ENCODE measurements at regions not wholly inside any gene's neighbourhood (a gene's known extent, or its start where the extent isn't known, plus 50 kb on each side); places are given as distances from the start of the nearest gene placed in this dataset.

DNA sequence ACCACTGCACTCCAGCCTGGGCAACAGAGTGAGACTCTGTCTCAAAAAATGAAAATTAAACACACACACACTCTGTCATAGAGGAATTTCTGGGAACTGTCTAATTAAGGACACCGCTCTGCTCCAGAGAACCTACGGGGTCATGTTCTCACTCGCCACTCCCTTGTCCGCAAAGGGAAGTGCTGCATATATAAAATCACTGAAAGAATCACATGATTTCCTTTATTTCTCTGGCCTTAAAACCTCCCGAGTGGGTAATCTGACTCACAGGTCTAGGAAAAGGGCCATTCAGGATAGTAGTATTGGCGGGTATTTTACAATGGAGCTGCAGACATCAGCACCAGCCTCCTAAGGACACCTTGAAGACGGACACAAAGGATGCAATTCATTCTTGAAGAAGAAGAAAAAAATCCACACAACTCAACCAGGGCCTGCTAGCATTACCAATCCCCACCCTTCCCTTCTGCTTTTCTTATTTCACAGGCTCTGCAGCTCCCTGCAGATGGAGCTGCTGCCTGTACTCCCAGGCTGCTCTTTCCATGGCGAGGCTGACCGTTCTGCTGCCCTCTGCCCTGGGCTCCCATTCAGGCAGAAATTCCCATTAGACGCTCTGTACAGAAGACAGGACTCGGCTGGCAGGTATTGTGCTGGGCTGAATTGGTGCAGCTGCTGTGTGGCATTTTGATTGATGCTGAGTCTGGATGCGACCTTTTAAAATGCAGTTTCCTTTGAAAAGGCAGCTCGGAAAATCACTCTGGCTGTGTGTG lies 53.3 kb upstream of the FAM89A start:
- Mint-ChIP-seq H3K9me3 (no peaks in the 10 kb centered on the region), H3K27ac (no peak overlapping the region), H3K4me3 (no peak overlapping the region), H3K27me3 (peaks cover 24% of the 10 kb centered on the region), H3K36me3 (ENCODE audit: low read depth) (no peaks in the 10 kb centered on the region), H3K4me1 (ENCODE audit: low read depth) (no peaks in the 10 kb centered on the region)
- ATAC-seq (no peak), DNase-seq (no peak)
- CTCF ChIA-PET: interaction anchor here (1.1 to 2.2 kb wide), 6 partner anchors 9 to 175 kb away, joined by 3 to 10 read pairs (median 4); no protein-coding TSS in a partner anchor
- POLR2A ChIA-PET: interaction anchor here (1.0 kb wide), 1 partner anchor 34 kb away, joined by 3 read pairs; no protein-coding TSS in a partner anchor
- TF ChIP-seq, protein P1, sequence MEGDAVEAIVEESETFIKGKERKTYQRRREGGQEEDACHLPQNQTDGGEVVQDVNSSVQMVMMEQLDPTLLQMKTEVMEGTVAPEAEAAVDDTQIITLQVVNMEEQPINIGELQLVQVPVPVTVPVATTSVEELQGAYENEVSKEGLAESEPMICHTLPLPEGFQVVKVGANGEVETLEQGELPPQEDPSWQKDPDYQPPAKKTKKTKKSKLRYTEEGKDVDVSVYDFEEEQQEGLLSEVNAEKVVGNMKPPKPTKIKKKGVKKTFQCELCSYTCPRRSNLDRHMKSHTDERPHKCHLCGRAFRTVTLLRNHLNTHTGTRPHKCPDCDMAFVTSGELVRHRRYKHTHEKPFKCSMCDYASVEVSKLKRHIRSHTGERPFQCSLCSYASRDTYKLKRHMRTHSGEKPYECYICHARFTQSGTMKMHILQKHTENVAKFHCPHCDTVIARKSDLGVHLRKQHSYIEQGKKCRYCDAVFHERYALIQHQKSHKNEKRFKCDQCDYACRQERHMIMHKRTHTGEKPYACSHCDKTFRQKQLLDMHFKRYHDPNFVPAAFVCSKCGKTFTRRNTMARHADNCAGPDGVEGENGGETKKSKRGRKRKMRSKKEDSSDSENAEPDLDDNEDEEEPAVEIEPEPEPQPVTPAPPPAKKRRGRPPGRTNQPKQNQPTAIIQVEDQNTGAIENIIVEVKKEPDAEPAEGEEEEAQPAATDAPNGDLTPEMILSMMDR (IDR thresholded peaks at IDR 0.05): no peak
- intact Hi-C loops (cut with micrococcal nuclease): loop anchor here (5.0 kb wide), 1 partner anchor 176 kb away; no protein-coding TSS in a partner anchor

DNA sequence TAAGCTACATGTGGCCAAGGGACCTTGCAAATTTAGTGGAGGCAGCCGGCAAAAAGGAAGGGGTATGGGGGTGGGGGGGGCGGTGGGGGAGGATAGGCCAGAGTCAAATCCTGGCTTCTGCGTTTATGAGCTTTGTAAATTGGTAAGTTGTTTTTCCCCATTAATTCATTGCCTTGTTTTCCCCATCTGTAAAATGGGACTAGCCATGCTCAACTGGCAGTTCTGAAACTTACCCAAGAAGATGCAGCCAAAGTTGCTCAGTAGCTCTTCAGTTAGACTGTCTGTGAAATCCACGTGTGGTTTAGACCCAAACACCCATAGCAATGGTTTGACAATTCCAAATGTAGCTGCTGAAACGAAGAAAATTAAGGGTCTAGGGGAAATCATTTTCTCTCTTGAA lies 52.3 kb upstream of the FAM89A start:
- H3K4me1 Mint-ChIP-seq (ENCODE audit: low read depth): no peaks in the 10 kb centered on the region
- TF ChIP-seq, protein P1 (IDR thresholded peaks at IDR 0.05): no peak
- H3K27ac Mint-ChIP-seq: no peak overlapping the region
- H3K9me3 Mint-ChIP-seq: no peaks in the 10 kb centered on the region
- H3K27me3 Mint-ChIP-seq: peaks cover 24% of the 10 kb centered on the region
- ChIA-PET POLR2A (interaction anchor here (1.0 kb wide), 1 partner anchor 33 kb away, joined by 3 read pairs; no protein-coding TSS in a partner anchor), CTCF (interaction anchor here (0.7 to 2.2 kb wide), 19 partner anchors 8 to 191 kb away, joined by 3 to 10 read pairs (median 4); partner anchors contain the start of gene FAM89A)
- ATAC-seq (no peak), DNase-seq (no peak)
- H3K4me3 Mint-ChIP-seq: no peak overlapping the region
- no peaks in the 10 kb centered on the region for H3K36me3 Mint-ChIP-seq (ENCODE audit: low read depth)
- intact Hi-C loops (cut with micrococcal nuclease): loop anchor here (5.0 kb wide), 1 partner anchor 175 kb away; no protein-coding TSS in a partner anchor

DNA sequence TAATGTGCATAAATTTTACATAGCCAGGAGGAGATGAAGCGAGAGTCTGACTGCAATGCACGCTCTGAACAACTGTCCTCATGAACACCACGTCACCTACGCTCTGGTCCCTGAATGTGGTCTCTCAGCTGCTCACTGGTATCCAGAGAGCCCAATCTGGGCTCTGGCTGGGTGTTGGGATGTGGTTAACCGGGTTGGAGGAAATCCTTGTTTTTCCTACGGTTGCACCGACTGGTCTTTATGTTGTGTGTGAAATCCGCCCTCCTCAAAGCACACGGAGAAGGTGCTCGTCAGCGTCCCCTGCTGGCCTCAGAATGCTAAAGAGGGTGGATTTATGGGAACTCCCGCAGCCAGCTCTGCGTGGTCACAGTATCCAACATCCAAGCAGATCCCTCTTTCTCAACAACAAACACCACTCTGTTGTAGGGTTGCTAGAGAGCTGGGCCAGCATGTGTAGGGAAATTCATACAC lies 51.8 kb upstream of the FAM89A start:
- TF ChIP-seq, protein P1 (IDR thresholded peaks at IDR 0.05): peak; percentile 67
- POLR2A ChIA-PET: interaction anchor here (1.0 kb wide), 1 partner anchor 33 kb away, joined by 3 read pairs; no protein-coding TSS in a partner anchor
- no peak for ATAC-seq

DNA sequence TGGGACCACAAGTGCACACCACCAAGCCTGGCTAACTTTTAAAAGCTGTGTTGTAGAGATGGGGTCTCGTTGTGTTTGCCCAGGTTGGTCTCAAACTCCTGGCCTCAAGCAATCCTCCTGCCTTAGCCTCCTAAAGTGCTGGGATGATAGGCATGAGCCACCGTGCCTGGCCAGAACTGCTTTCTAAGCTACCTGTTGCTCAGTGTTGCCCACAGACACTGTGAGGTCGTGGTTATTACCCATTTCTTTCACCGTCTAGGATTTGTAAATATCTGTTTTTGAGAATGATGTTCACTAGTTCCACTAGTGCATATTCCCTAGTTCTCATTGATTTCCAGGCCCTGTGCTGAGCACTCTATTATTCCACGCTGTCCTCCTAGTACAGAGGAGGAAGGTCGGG lies 51.4 kb upstream of the FAM89A start:
- no peak for ATAC-seq
- POLR2A ChIA-PET: no interaction called here

More for the DNA sequence above, 51.8 kb upstream of the FAM89A start:
- Mint-ChIP-seq H3K27ac (no peak overlapping the region), H3K4me1 (ENCODE audit: low read depth) (no peaks in the 10 kb centered on the region), H3K27me3 (peaks cover 24% of the 10 kb centered on the region), H3K4me3 (no peak overlapping the region), H3K9me3 (no peaks in the 10 kb centered on the region), H3K36me3 (ENCODE audit: low read depth) (no peaks in the 10 kb centered on the region)
- peak; percentile 60 for DNase-seq
- CTCF ChIA-PET: interaction anchor here (0.7 to 2.2 kb wide), 21 partner anchors 8 to 191 kb away, joined by 3 to 10 read pairs (median 4); partner anchors contain the start of gene FAM89A
- intact Hi-C loops (cut with micrococcal nuclease): loop anchor here (5.0 kb wide), 1 partner anchor 175 kb away; no protein-coding TSS in a partner anchor

More for the DNA sequence above, 51.4 kb upstream of the FAM89A start:
- Mint-ChIP-seq H3K27ac (no peak overlapping the region), H3K9me3 (no peaks in the 10 kb centered on the region), H3K27me3 (peaks cover 26% of the 10 kb centered on the region), H3K4me3 (no peak overlapping the region), H3K4me1 (ENCODE audit: low read depth) (no peaks in the 10 kb centered on the region), H3K36me3 (ENCODE audit: low read depth) (no peaks in the 10 kb centered on the region)
- CTCF ChIA-PET: interaction anchor here (0.8 to 2.2 kb wide), 12 partner anchors 10 to 175 kb away, joined by 3 to 10 read pairs (median 4); no protein-coding TSS in a partner anchor
- no peak for DNase-seq
- intact Hi-C loops (cut with micrococcal nuclease): loop anchor here (5.0 kb wide), 1 partner anchor 174 kb away; no protein-coding TSS in a partner anchor
- TF ChIP-seq, protein P1 (IDR thresholded peaks at IDR 0.05): no peak
